ENCODE measurements at regions not wholly inside any gene's neighbourhood (a gene's known extent, or its start where the extent isn't known, plus 50 kb on each side); places are given as distances from the start of the nearest gene placed in this dataset.

- DNase-seq (ENCODE audit: low read depth in 2 of 2), result no peak
Observed at GRCh38 chr2:144711630-144712549, 192.0 kb upstream of the ZEB2 start.

- DNase-seq (ENCODE audit: low read depth in 2 of 2), result no peak
Observed at GRCh38 chr2:144711084-144711483, 191.2 kb upstream of the ZEB2 start.

- no peak for DNase-seq (ENCODE audit: low read depth in 2 of 2)
Observed at GRCh38 chr2:144708626-144709025, 188.7 kb upstream of the ZEB2 start.

GRCh38 chr2:144707736-144708326 is 187.9 kb upstream of the ZEB2 start:
- no peak for DNase-seq (ENCODE audit: low read depth in 2 of 2)

GRCh38 chr2:144706647-144707046 is 186.7 kb upstream of the ZEB2 start:
- DNase-seq (ENCODE audit: low read depth in 2 of 2), result no peak

- DNase-seq (ENCODE audit: low read depth in 2 of 2), result peak in 1 of 2 experiments; percentile 8
Observed at GRCh38 chr2:144705328-144706245, 185.7 kb upstream of the ZEB2 start.

- DNase-seq (ENCODE audit: low read depth in 2 of 2), result no peak
Observed at GRCh38 chr2:144704709-144705095, 184.8 kb upstream of the ZEB2 start.

- DNase-seq (ENCODE audit: low read depth in 2 of 2), result peak; percentile 25 to 29
Observed at GRCh38 chr2:144703852-144704708, 184.2 kb upstream of the ZEB2 start.

- DNase-seq (ENCODE audit: low read depth in 2 of 2), result no peak
Observed at GRCh38 chr2:144702051-144702450, 182.1 kb upstream of the ZEB2 start.

GRCh38 chr2:144701259-144701658 is 181.3 kb upstream of the ZEB2 start:
- DNase-seq (ENCODE audit: low read depth in 2 of 2), result no peak

- no peak for DNase-seq (ENCODE audit: low read depth in 2 of 2)
Observed at GRCh38 chr2:144698156-144698555, 178.2 kb upstream of the ZEB2 start.

GRCh38 chr2:144695657-144696056 is 175.7 kb upstream of the ZEB2 start:
- no peak for DNase-seq (ENCODE audit: low read depth in 2 of 2)

GRCh38 chr2:144694456-144694855 is 174.5 kb upstream of the ZEB2 start:
- DNase-seq (ENCODE audit: low read depth in 2 of 2), result no peak

- no peak for DNase-seq (ENCODE audit: low read depth in 2 of 2)
Observed at GRCh38 chr2:144693179-144693578, 173.3 kb upstream of the ZEB2 start.

- DNase-seq (ENCODE audit: low read depth in 2 of 2), result no peak
Observed at GRCh38 chr2:144692661-144693060, 172.7 kb upstream of the ZEB2 start.

- DNase-seq (ENCODE audit: low read depth in 2 of 2), result no peak
Observed at GRCh38 chr2:144690771-144691170, 170.9 kb upstream of the ZEB2 start.

- DNase-seq (ENCODE audit: low read depth in 2 of 2), result no peak
Observed at GRCh38 chr2:144686518-144687215, 166.7 kb upstream of the ZEB2 start.

- DNase-seq (ENCODE audit: low read depth in 2 of 2), result no peak
Observed at GRCh38 chr2:144683966-144684365, 164.0 kb upstream of the ZEB2 start.

GRCh38 chr2:144683107-144683753 is 163.3 kb upstream of the ZEB2 start:
- no peak for DNase-seq (ENCODE audit: low read depth in 2 of 2)

- DNase-seq (ENCODE audit: low read depth in 2 of 2), result no peak
Observed at GRCh38 chr2:144682248-144682647, 162.3 kb upstream of the ZEB2 start.
